ENCODE measurements at regions not wholly inside any gene's neighbourhood (a gene's known extent, or its start where the extent isn't known, plus 50 kb on each side); places are given as distances from the start of the nearest gene placed in this dataset.

GRCh38 chr5:40308867-40309266, 370.8 kb upstream of the PTGER4 start:
- H3K27ac ChIP-seq, result no peak overlapping the region
- no peak for DNase-seq
- no peaks in the 10 kb centered on the region for H3K9me3 ChIP-seq
- TF ChIP-seq POLR2A (IDR thresholded peaks at IDR 0.05) (no peak), CTCF (IDR thresholded peaks at IDR 0.05) (no peak)
- H3K4me1 ChIP-seq, result no peaks in the 10 kb centered on the region
- no peaks in the 10 kb centered on the region for H3K27me3 ChIP-seq
- H3K4me3 ChIP-seq, result no peak overlapping the region
- intact Hi-C loops (cut with DNase I; ENCODE audit: low total_unique reads), result no loop called here
- H3K36me3 ChIP-seq, result no peaks in the 10 kb centered on the region

- H3K27me3 ChIP-seq, result no peaks in the 10 kb centered on the region
- H3K4me3 ChIP-seq, result no peak overlapping the region
- intact Hi-C loops (cut with DNase I; ENCODE audit: low total_unique reads), result no loop called here
- DNase-seq, result no peak
- no peaks in the 10 kb centered on the region for H3K36me3 ChIP-seq
- TF ChIP-seq CTCF (IDR thresholded peaks at IDR 0.05), result no peak
- TF ChIP-seq POLR2A (IDR thresholded peaks at IDR 0.05), result no peak
- H3K9me3 ChIP-seq, result no peaks in the 10 kb centered on the region
- H3K27ac ChIP-seq, result no peak overlapping the region
- H3K4me1 ChIP-seq, result no peaks in the 10 kb centered on the region
These were observed 371.8 kb upstream of the PTGER4 start for GRCh38 chr5:40307920-40308319.

- no peak for DNase-seq
- Histone ChIP-seq H3K9me3 (no peaks in the 10 kb centered on the region), H3K27ac (no peak overlapping the region), H3K27me3 (no peaks in the 10 kb centered on the region), H3K4me1 (no peaks in the 10 kb centered on the region), H3K36me3 (no peaks in the 10 kb centered on the region), H3K4me3 (no peak overlapping the region)
- intact Hi-C loops (cut with DNase I; ENCODE audit: low total_unique reads), result no loop called here
- TF ChIP-seq POLR2A (IDR thresholded peaks at IDR 0.05), result no peak
- TF ChIP-seq CTCF (IDR thresholded peaks at IDR 0.05), result no peak
These were observed 372.7 kb upstream of the PTGER4 start for GRCh38 chr5:40306869-40307487.

GRCh38 chr5:40292006-40292405, 387.7 kb upstream of the PTGER4 start:
- DNase-seq, result no peak
- Histone ChIP-seq H3K9me3 (no peaks in the 10 kb centered on the region), H3K36me3 (no peaks in the 10 kb centered on the region), H3K4me3 (no peak overlapping the region), H3K27me3 (no peaks in the 10 kb centered on the region), H3K27ac (no peak overlapping the region), H3K4me1 (no peaks in the 10 kb centered on the region)
- TF ChIP-seq CTCF (IDR thresholded peaks at IDR 0.05) (no peak), POLR2A (IDR thresholded peaks at IDR 0.05) (no peak)
- intact Hi-C loops (cut with DNase I; ENCODE audit: low total_unique reads), result no loop called here

- intact Hi-C loops (cut with DNase I; ENCODE audit: low total_unique reads), result no loop called here
- Histone ChIP-seq H3K27me3 (no peaks in the 10 kb centered on the region), H3K36me3 (no peaks in the 10 kb centered on the region), H3K27ac (no peak overlapping the region), H3K9me3 (no peaks in the 10 kb centered on the region), H3K4me1 (no peaks in the 10 kb centered on the region), H3K4me3 (no peak overlapping the region)
- TF ChIP-seq POLR2A (IDR thresholded peaks at IDR 0.05) (no peak), CTCF (IDR thresholded peaks at IDR 0.05) (no peak)
- DNase-seq, result no peak
These were observed 388.4 kb upstream of the PTGER4 start for GRCh38 chr5:40291338-40291737.

Measured in uterus (tissue), 3 donors.